ENCODE measurements at regions not wholly inside any gene's neighbourhood (a gene's known extent, or its start where the extent isn't known, plus 50 kb on each side); places are given as distances from the start of the nearest gene placed in this dataset.

GRCh38 chr9:25472681-25473080, 205.6 kb downstream of the TUSC1 start:
- intact Hi-C loops (cut with DNase I): no loop called here
- no peak overlapping the region for H3K4me3 ChIP-seq
- H3K36me3 ChIP-seq: no peaks in the 10 kb centered on the region
- peaks cover 0 to 71% (median 7%) of the 10 kb centered on the region in 11 donors for H3K9me3 ChIP-seq
- ATAC-seq (no peak), DNase-seq (no peak)
- 56 to 66% methylated on average over 2 of the region's 2 CpGs for WGBS, 2 donors
- no peak for TF ChIP-seq CTCF (IDR thresholded peaks at IDR 0.05)
- H3K27ac ChIP-seq: no peak overlapping the region
- no peaks in the 10 kb centered on the region for H3K4me1 ChIP-seq
- H3K27me3 ChIP-seq: no peaks in the 10 kb centered on the region

GRCh38 chr9:25472085-25472607, 206.1 kb downstream of the TUSC1 start:
- Histone ChIP-seq H3K27me3 (no peaks in the 10 kb centered on the region), H3K4me3 (no peak overlapping the region), H3K36me3 (no peaks in the 10 kb centered on the region), H3K27ac (no peak overlapping the region), H3K4me1 (no peaks in the 10 kb centered on the region), H3K9me3 (peaks cover 0 to 77% (median 7%) of the 10 kb centered on the region in 11 donors)
- no peak for TF ChIP-seq CTCF (IDR thresholded peaks at IDR 0.05)
- ATAC-seq (no peak), DNase-seq (no peak)
- intact Hi-C loops (cut with DNase I): no loop called here
- 78 to 84% methylated on average over 4 of the region's 4 CpGs for WGBS, 2 donors

GRCh38 chr9:25461416-25461815, 216.8 kb downstream of the TUSC1 start:
- Histone ChIP-seq H3K4me1 (no peaks in the 10 kb centered on the region), H3K27ac (no peak overlapping the region), H3K36me3 (no peaks in the 10 kb centered on the region), H3K4me3 (no peak overlapping the region), H3K9me3 (peaks cover 0 to 4% (median 0%) of the 10 kb centered on the region in 11 donors), H3K27me3 (no peaks in the 10 kb centered on the region)
- intact Hi-C loops (cut with DNase I): no loop called here
- DNase-seq: no peak
- no peak for ATAC-seq
- TF ChIP-seq CTCF (IDR thresholded peaks at IDR 0.05): no peak

GRCh38 chr9:25453875-25454274, 224.4 kb downstream of the TUSC1 start:
- Histone ChIP-seq H3K4me3 (no peak overlapping the region), H3K27ac (no peak overlapping the region), H3K9me3 (no peaks in the 10 kb centered on the region), H3K36me3 (no peaks in the 10 kb centered on the region), H3K27me3 (no peaks in the 10 kb centered on the region), H3K4me1 (no peaks in the 10 kb centered on the region)
- intact Hi-C loops (cut with DNase I): no loop called here
- no peak for ATAC-seq
- DNase-seq: no peak
- no peak for TF ChIP-seq CTCF (IDR thresholded peaks at IDR 0.05)
- WGBS, 2 donors: 72 to 81% methylated on average over 2 of the region's 2 CpGs

Measured in heart right ventricle (tissue), 16 donors.